Neural crest cell (in vitro differentiated cells): ENCODE measurements at regions not wholly inside any gene's neighbourhood (a gene's known extent, or its start where the extent isn't known, plus 50 kb on each side); places are given as distances from the start of the nearest gene placed in this dataset.

Source experiments
- DNase-seq: peaks from one replicate; pipeline ENCODE4 v3.0.0; 2021; ENCODE audit warnings: low read depth, mixed read lengths, low spot score
- H3K27ac Mint-ChIP-seq: one replicate; pipeline ENCODE4 v1.8.0; 2021; ENCODE audit warnings: mild to moderate bottlenecking, mixed read lengths; ENCODE audit not compliant: unreplicated experiment
- H3K27me3 Mint-ChIP-seq: 2 replicates; pipeline ENCODE4 v1.8.0; 2021; ENCODE audit warnings: low read depth, mild to moderate bottlenecking, mixed read lengths
- H3K36me3 Mint-ChIP-seq: 2 replicates; pipeline ENCODE4 v1.8.0; 2021; ENCODE audit warnings: low read depth, mild to moderate bottlenecking, mixed read lengths
- H3K4me1 Mint-ChIP-seq: 2 replicates; pipeline ENCODE4 v1.8.0; 2021; ENCODE audit warnings: mixed read lengths
- H3K4me3 Mint-ChIP-seq: one replicate; pipeline ENCODE4 v1.8.0; 2021; ENCODE audit warnings: mild to moderate bottlenecking, mixed read lengths
- H3K9me3 Mint-ChIP-seq: 2 replicates; pipeline ENCODE4 v1.8.0; 2021; ENCODE audit warnings: mixed read lengths
- TF ChIP-seq, protein P1 (sequence below): fragments of 200-600 bp; sonication (generic); conservative IDR thresholded peaks from 2 replicates; pipeline ENCODE4 v1.5.0; 2021; ENCODE audit warnings: antibody characterized with exemption, mild to moderate bottlenecking

GRCh38 chr18:40048253-40048652, 1906.8 kb upstream of the PIK3C3 start:
- H3K4me1 Mint-ChIP-seq, result no peaks in the 10 kb centered on the region
- TF ChIP-seq, protein P1, sequence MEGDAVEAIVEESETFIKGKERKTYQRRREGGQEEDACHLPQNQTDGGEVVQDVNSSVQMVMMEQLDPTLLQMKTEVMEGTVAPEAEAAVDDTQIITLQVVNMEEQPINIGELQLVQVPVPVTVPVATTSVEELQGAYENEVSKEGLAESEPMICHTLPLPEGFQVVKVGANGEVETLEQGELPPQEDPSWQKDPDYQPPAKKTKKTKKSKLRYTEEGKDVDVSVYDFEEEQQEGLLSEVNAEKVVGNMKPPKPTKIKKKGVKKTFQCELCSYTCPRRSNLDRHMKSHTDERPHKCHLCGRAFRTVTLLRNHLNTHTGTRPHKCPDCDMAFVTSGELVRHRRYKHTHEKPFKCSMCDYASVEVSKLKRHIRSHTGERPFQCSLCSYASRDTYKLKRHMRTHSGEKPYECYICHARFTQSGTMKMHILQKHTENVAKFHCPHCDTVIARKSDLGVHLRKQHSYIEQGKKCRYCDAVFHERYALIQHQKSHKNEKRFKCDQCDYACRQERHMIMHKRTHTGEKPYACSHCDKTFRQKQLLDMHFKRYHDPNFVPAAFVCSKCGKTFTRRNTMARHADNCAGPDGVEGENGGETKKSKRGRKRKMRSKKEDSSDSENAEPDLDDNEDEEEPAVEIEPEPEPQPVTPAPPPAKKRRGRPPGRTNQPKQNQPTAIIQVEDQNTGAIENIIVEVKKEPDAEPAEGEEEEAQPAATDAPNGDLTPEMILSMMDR, result no peak
- no peaks in the 10 kb centered on the region for H3K36me3 Mint-ChIP-seq
- no peak overlapping the region for H3K27ac Mint-ChIP-seq
- H3K4me3 Mint-ChIP-seq, result no peak overlapping the region
- no peaks in the 10 kb centered on the region for H3K27me3 Mint-ChIP-seq
- H3K9me3 Mint-ChIP-seq, result peaks cover 3% of the 10 kb centered on the region
- no peak for DNase-seq

GRCh38 chr18:40046596-40046995, 1908.4 kb upstream of the PIK3C3 start:
- Mint-ChIP-seq H3K36me3 (no peaks in the 10 kb centered on the region), H3K4me1 (peaks cover 4% of the 10 kb centered on the region), H3K27ac (no peak overlapping the region), H3K27me3 (no peaks in the 10 kb centered on the region), H3K4me3 (no peak overlapping the region), H3K9me3 (peaks cover 3% of the 10 kb centered on the region)
- TF ChIP-seq, protein P1, result no peak
- no peak for DNase-seq

- Mint-ChIP-seq H3K4me1 (peaks cover 9% of the 10 kb centered on the region), H3K9me3 (peaks cover 5% of the 10 kb centered on the region), H3K36me3 (no peaks in the 10 kb centered on the region), H3K27me3 (no peaks in the 10 kb centered on the region), H3K27ac (no peak overlapping the region), H3K4me3 (no peak overlapping the region)
- DNase-seq, result no peak
- TF ChIP-seq, protein P1, result no peak
Observed at GRCh38 chr18:40041951-40042350, 1913.1 kb upstream of the PIK3C3 start.

DNA sequence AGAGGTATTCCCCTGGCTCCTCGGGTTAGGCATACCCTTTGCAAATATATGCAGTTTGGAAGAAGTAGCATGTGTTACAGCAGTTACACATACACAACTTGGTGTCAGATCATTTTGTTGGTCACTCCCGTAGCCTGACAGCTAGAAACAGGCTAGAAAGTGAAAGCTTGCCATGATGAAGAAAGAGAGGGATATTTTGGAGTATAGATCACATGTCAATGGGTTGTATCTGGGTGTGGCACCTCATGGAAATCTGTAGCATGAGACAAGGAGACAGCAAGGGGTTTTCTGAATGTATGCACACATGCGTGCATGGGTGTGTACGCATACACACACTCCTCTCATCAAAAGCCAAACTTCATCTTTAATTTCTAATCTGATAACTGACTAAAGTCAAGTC, 1914.5 kb upstream of the PIK3C3 start:
- H3K27ac Mint-ChIP-seq, result no peak overlapping the region

DNA sequence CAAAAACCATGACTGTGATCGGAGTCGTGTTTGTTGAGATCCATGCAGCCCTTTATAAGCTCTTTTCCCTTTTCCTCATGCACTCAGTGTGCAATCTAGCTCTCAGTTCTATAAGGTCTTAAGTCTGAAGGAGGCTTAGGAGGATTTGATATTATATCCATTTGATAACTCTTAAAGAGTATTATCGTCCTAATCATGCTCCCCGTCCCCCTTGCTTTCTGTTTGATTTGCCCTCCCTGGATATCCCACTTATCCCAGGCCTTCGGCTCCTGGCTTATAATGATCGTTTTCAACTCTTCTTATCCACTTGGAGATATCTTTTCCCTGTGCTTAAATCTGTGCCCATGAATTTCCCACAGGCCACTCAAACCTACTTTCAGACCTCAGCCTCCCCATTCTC, 1917.7 kb upstream of the PIK3C3 start:
- TF ChIP-seq, protein P1, result no peak
- Mint-ChIP-seq H3K27me3 (no peaks in the 10 kb centered on the region), H3K27ac (no peak overlapping the region), H3K9me3 (peaks cover 2% of the 10 kb centered on the region), H3K4me3 (no peak overlapping the region), H3K36me3 (no peaks in the 10 kb centered on the region), H3K4me1 (peaks cover 8% of the 10 kb centered on the region)
- no peak for DNase-seq

More for the DNA sequence above, 1914.5 kb upstream of the PIK3C3 start:
- Mint-ChIP-seq H3K27me3 (no peaks in the 10 kb centered on the region), H3K4me1 (peaks cover 9% of the 10 kb centered on the region), H3K9me3 (peaks cover 5% of the 10 kb centered on the region), H3K36me3 (no peaks in the 10 kb centered on the region), H3K4me3 (no peak overlapping the region)
- TF ChIP-seq, protein P1, result no peak
- no peak for DNase-seq

DNA sequence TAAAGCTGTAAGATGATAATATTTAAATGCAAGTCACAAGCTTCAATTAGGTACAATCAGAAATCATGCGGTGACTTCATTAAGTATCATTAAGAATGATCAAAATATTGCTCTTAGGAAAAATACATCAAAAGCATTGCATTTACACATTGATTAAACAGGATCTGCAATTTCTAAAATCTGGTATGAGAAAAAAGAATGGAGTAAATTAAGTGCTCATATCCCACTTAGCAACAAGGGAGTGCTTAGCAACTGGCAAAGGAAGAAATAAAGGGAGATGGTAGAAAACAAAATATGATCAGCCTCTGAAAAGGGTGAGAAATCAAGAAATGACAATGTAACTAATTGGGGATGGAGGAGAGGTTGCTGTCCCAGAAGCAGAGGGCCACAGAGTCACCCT, 1918.2 kb upstream of the PIK3C3 start:
- H3K27ac Mint-ChIP-seq, result no peak overlapping the region
- no peak for DNase-seq
- H3K36me3 Mint-ChIP-seq, result no peaks in the 10 kb centered on the region
- no peak overlapping the region for H3K4me3 Mint-ChIP-seq
- H3K27me3 Mint-ChIP-seq, result no peaks in the 10 kb centered on the region
- peaks cover 2% of the 10 kb centered on the region for H3K9me3 Mint-ChIP-seq
- peaks cover 5% of the 10 kb centered on the region for H3K4me1 Mint-ChIP-seq
- TF ChIP-seq, protein P1, result no peak
